GM18867 (cell line): ENCODE measurements at regions not wholly inside any gene's neighbourhood (a gene's known extent, or its start where the extent isn't known, plus 50 kb on each side); places are given as distances from the start of the nearest gene placed in this dataset.
"Not testable (repeated sequence)": the region's sequence is repeated elsewhere in the genome, so short reads cannot be mapped to it uniquely, and the experiment has no call there.

ENCODE experiments used
- ATAC-seq: cut with Tn5 transposase; IDR thresholded peaks from one replicate; pipeline ENCODE4 v1.9.1; 2021; ENCODE audit warnings: mild to moderate bottlenecking, moderate library complexity; ENCODE audit not compliant: unreplicated experiment

- ATAC-seq = no peak
Observed at GRCh38 chr20:47440857-47441773, 60.6 kb upstream of the NCOA3 start.

GRCh38 chr20:47441774-47442150, 59.9 kb upstream of the NCOA3 start:
- ATAC-seq = no peak

GRCh38 chr20:47443060-47443459, 58.6 kb upstream of the NCOA3 start:
- ATAC-seq = not testable (repeated sequence)

GRCh38 chr20:47444584-47444983, 57.1 kb upstream of the NCOA3 start:
- ATAC-seq = no peak

GRCh38 chr20:47445291-47445690, 56.4 kb upstream of the NCOA3 start:
- no peak for ATAC-seq

- not testable (repeated sequence) for ATAC-seq
Observed at GRCh38 chr20:47447350-47448296, 54.1 kb upstream of the NCOA3 start.

- no peak for ATAC-seq
Observed at GRCh38 chr20:47448429-47448828, 53.3 kb upstream of the NCOA3 start.

- no peak for ATAC-seq
Observed at GRCh38 chr20:47451602-47451904, 50.1 kb upstream of the NCOA3 start.
